ENCODE measurements at regions not wholly inside any gene's neighbourhood (a gene's known extent, or its start where the extent isn't known, plus 50 kb on each side); places are given as distances from the start of the nearest gene placed in this dataset.

GRCh38 chr1:55473661-55474060 lies 258.5 kb upstream of the USP24 start:
- TF ChIP-seq POLR2AphosphoS5 (IDR thresholded peaks at IDR 0.05; ENCODE audit: borderline replicate concordance, low read depth, low read length) (no peak), EZH2 (IDR thresholded peaks at IDR 0.05) (no peak), FOXP2 (optimal IDR thresholded peaks at IDR 0.05; ENCODE audit: control extremely low read depth, extremely low read length, insufficient read depth) (no peak)
